Testis (tissue), 2 donors: ENCODE measurements at regions not wholly inside any gene's neighbourhood (a gene's known extent, or its start where the extent isn't known, plus 50 kb on each side); places are given as distances from the start of the nearest gene placed in this dataset.

ENCODE experiments used
- DNase-seq: peaks from one replicate; pipeline ENCODE4 v3.0.0-alpha.2; 2019
- H3K27ac ChIP-seq, 2 donors: fragments of 200-600 bp; sonication (generic); one replicate each; pipeline ENCODE4 v1.5.1; 2019
- H3K27me3 ChIP-seq: fragments of 200-600 bp; sonication (generic); one replicate; pipeline ENCODE4 v1.5.1; 2019
- H3K36me3 ChIP-seq: fragments of 200-600 bp; sonication (generic); one replicate; pipeline ENCODE4 v1.5.1; 2017; ENCODE audit warnings: low read depth; ENCODE audit errors: missing control alignments
- H3K4me1 ChIP-seq: fragments of 200-600 bp; sonication (generic); one replicate; pipeline ENCODE4 v1.5.1; 2019
- H3K4me3 ChIP-seq, 2 donors: fragments of 200-600 bp; sonication (generic); one replicate each; pipeline ENCODE4 v1.5.1; 2017 to 2019
- H3K9me3 ChIP-seq: fragments of 200-600 bp; sonication (generic); one replicate; pipeline ENCODE4 v1.5.1; 2017
- CTCF ChIP-seq, 3 experiments: fragments of 450-650 bp in 2 of 3; fragments of 200-600 bp in 1 of 3; sonication (generic) in 1 of 3; IDR thresholded peaks; one replicate each; pipeline ENCODE4 v1.5.1; 2016 to 2019; ENCODE audit warnings: antibody characterized with exemption in 3 of 3, mild to moderate bottlenecking in 2 of 3, moderate library complexity in 1 of 3
- POLR2A ChIP-seq: fragments of 450-650 bp; IDR thresholded peaks from one replicate; pipeline ENCODE4 v1.6.1; 2017; ENCODE audit warnings: antibody characterized with exemption, mild to moderate bottlenecking, moderate library complexity
- WGBS, 2 donors: methylation state at CpG; one replicate each; pipeline ENCODE4 v1.1.5; 2018; 5-methylcytosine and 5-hydroxymethylcytosine counted together
- intact Hi-C: fragments of 100-400 bp; cut with DNase I; formaldehyde crosslinking; loops from one replicate; pipeline ENCODE4 v1.15.1; 2023; ENCODE audit warnings: low total_unique reads

- WGBS, 2 donors, result 85 to 86% methylated on average over 5 of the region's 5 CpGs
These were observed 780.1 kb upstream of the LINC00305 start for GRCh38 chr18:64929036-64929435.

GRCh38 chr18:64919971-64920570 is 771.2 kb upstream of the LINC00305 start:
- 51 to 84% methylated on average over 1 of the region's 1 CpG for WGBS, 2 donors
- TF ChIP-seq POLR2A (no peak), CTCF (IDR thresholded peaks at IDR 0.05) (no peak)
- Histone ChIP-seq H3K9me3 (no peaks in the 10 kb centered on the region), H3K27me3 (no peaks in the 10 kb centered on the region), H3K4me3 (no peak overlapping the region), H3K27ac (no peak overlapping the region), H3K36me3 (no peaks in the 10 kb centered on the region), H3K4me1 (no peaks in the 10 kb centered on the region)
- DNase-seq, result no peak
- intact Hi-C loops, result no loop called here

More at GRCh38 chr18:64929036-64929435, 780.1 kb upstream of the LINC00305 start:
- Histone ChIP-seq H3K9me3 (no peaks in the 10 kb centered on the region), H3K27me3 (no peaks in the 10 kb centered on the region), H3K36me3 (no peaks in the 10 kb centered on the region), H3K27ac (no peak overlapping the region), H3K4me3 (no peak overlapping the region), H3K4me1 (no peaks in the 10 kb centered on the region)
- intact Hi-C loops, result no loop called here
- no peak for DNase-seq
- TF ChIP-seq CTCF (IDR thresholded peaks at IDR 0.05), result no peak
- TF ChIP-seq POLR2A, result no peak

- H3K27me3 ChIP-seq, result no peaks in the 10 kb centered on the region
- no peaks in the 10 kb centered on the region for H3K4me1 ChIP-seq
- no peak overlapping the region for H3K4me3 ChIP-seq
- no peak for TF ChIP-seq POLR2A
- TF ChIP-seq CTCF (IDR thresholded peaks at IDR 0.05), result no peak
- WGBS, 2 donors, result 94 to 96% methylated on average over 3 of the region's 3 CpGs
- no peak for DNase-seq
- H3K27ac ChIP-seq, result no peak overlapping the region
- no peaks in the 10 kb centered on the region for H3K9me3 ChIP-seq
- intact Hi-C loops, result no loop called here
- no peaks in the 10 kb centered on the region for H3K36me3 ChIP-seq
These were observed 770.0 kb upstream of the LINC00305 start for GRCh38 chr18:64918851-64919250.

DNA sequence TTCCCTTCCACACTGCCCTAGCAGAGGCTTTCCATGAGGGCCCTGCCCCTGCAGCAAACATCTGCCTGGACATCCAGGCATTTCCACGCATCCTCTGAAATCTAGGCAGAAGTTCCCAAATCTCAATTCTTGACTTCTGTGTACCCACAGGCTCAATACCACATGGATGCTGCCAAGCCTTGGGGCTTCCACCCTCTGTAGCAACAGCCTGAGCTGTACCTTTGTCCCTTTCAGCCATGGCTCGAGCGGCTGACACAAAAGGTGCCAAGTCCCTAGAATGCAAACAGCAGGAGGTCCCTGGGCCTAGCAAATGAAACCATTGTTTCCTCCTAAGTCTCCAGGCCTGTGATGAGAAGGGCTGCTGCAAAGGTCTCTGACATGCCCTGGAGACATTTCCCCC is 744.5 kb upstream of the LINC00305 start:
- H3K9me3 ChIP-seq, result no peaks in the 10 kb centered on the region
- H3K36me3 ChIP-seq, result no peaks in the 10 kb centered on the region
- no peak for DNase-seq
- H3K4me3 ChIP-seq, result no peak overlapping the region
- H3K27me3 ChIP-seq, result no peaks in the 10 kb centered on the region
- no peak for TF ChIP-seq CTCF (IDR thresholded peaks at IDR 0.05)
- no peak for TF ChIP-seq POLR2A
- no peaks in the 10 kb centered on the region for H3K4me1 ChIP-seq
- H3K27ac ChIP-seq, result no peak overlapping the region
- 91 to 100% methylated on average over 3 of the region's 3 CpGs for WGBS, 2 donors
- intact Hi-C loops, result no loop called here

GRCh38 chr18:64888956-64889355 is 740.1 kb upstream of the LINC00305 start:
- WGBS, 2 donors, result 84 to 92% methylated on average over 4 of the region's 4 CpGs
- TF ChIP-seq POLR2A (no peak), CTCF (IDR thresholded peaks at IDR 0.05) (no peak)

More at GRCh38 chr18:64888956-64889355, 740.1 kb upstream of the LINC00305 start:
- no peaks in the 10 kb centered on the region for H3K36me3 ChIP-seq
- no peaks in the 10 kb centered on the region for H3K4me1 ChIP-seq
- no peak overlapping the region for H3K4me3 ChIP-seq
- intact Hi-C loops, result no loop called here
- H3K27ac ChIP-seq, result no peak overlapping the region
- no peaks in the 10 kb centered on the region for H3K27me3 ChIP-seq
- DNase-seq, result no peak
- H3K9me3 ChIP-seq, result no peaks in the 10 kb centered on the region
